Neural cell (in vitro differentiated cells): ENCODE measurements at regions not wholly inside any gene's neighbourhood (a gene's known extent, or its start where the extent isn't known, plus 50 kb on each side); places are given as distances from the start of the nearest gene placed in this dataset.

ENCODE experiments used
- H2AFZ ChIP-seq: fragments of 200-600, 300-800 bp; sonication (generic), shearing (Covaris generic); 2 replicates; pipeline ENCODE4 v1.6.0; 2014; ENCODE audit warnings: low read depth, mild to moderate bottlenecking, antibody characterized with exemption, low read length, moderate library complexity
- H3F3A ChIP-seq: fragments of 200-600 bp; shearing (Covaris generic); 2 replicates; pipeline ENCODE4 v1.6.1; 2016; ENCODE audit warnings: mild to moderate bottlenecking, moderate library complexity, mixed read lengths, antibody characterized with exemption, low read length; ENCODE audit not compliant: insufficient read depth, poor library complexity, severe bottlenecking
- H3K27ac ChIP-seq: fragments of 200-600, 300-800 bp; sonication (generic), shearing (Covaris generic); 2 replicates; pipeline ENCODE4 v1.5.1; 2014; ENCODE audit warnings: mild to moderate bottlenecking, low read length, moderate library complexity
- H3K27me3 ChIP-seq: fragments of 300-800, 200-600 bp; sonication (generic), shearing (Covaris generic); 2 replicates; pipeline ENCODE4 v1.6.0; 2014; ENCODE audit warnings: mild to moderate bottlenecking, low read depth, low read length, moderate library complexity; ENCODE audit not compliant: insufficient read depth
- H3K36me3 ChIP-seq: fragments of 300-800, 200-600 bp; sonication (generic), shearing (Covaris generic); 2 replicates; pipeline ENCODE4 v1.5.1; 2014; ENCODE audit warnings: mild to moderate bottlenecking, antibody characterized with exemption, low read length, moderate library complexity; ENCODE audit not compliant: insufficient read depth
- H3K4me2 ChIP-seq: fragments of 300-800, 200-600 bp; sonication (generic), shearing (Covaris generic); 2 replicates; pipeline ENCODE4 v1.6.0; 2014; ENCODE audit warnings: mild to moderate bottlenecking, low read length
- H3K4me3 ChIP-seq: fragments of 300-800, 200-600 bp; sonication (generic), shearing (Covaris generic); 2 replicates; pipeline ENCODE4 v1.5.1; 2014; ENCODE audit warnings: mild to moderate bottlenecking, low read length, moderate library complexity
- H3K79me2 ChIP-seq: fragments of 200-600 bp; shearing (Covaris generic); replicated peaks from 2 replicates; pipeline ENCODE4 v1.6.0; 2014; ENCODE audit warnings: mild to moderate bottlenecking, low read length, moderate library complexity; ENCODE audit not compliant: insufficient read depth
- H3K9ac ChIP-seq: fragments of 300-800, 200-600 bp; sonication (generic), shearing (Covaris generic); 2 replicates; pipeline ENCODE4 v1.6.1; 2016; ENCODE audit warnings: mild to moderate bottlenecking, low read length, mixed read lengths
- H3K9me2 ChIP-seq: fragments of 200-600 bp; shearing (Covaris generic); 2 replicates; pipeline ENCODE4 v1.6.1; 2016; ENCODE audit warnings: mild to moderate bottlenecking, low read length, mixed read lengths; ENCODE audit not compliant: insufficient read depth
- H3K9me3 ChIP-seq: fragments of 200-600, 300-800 bp; sonication (generic), shearing (Covaris generic); 2 replicates; pipeline ENCODE4 v1.6.1; 2016; ENCODE audit warnings: mild to moderate bottlenecking, mixed run types, low read length, moderate library complexity, mixed read lengths
- H4K20me1 ChIP-seq: fragments of 200-600 bp; shearing (Covaris generic); 2 replicates; pipeline ENCODE4 v1.6.1; 2016; ENCODE audit warnings: mild to moderate bottlenecking, mixed run types; ENCODE audit not compliant: insufficient read depth
- EP300 ChIP-seq: fragments of 450-650 bp; conservative IDR thresholded peaks from 2 replicates; pipeline ENCODE4 v1.6.1; 2014; ENCODE audit warnings: antibody characterized with exemption, mild to moderate bottlenecking, moderate library complexity; ENCODE audit not compliant: poor library complexity, severe bottlenecking
- EZH2 ChIP-seq: fragments of 200-600, 300-800 bp; shearing (Covaris generic), sonication (generic); IDR thresholded peaks from 2 replicates; pipeline ENCODE4 v1.6.1; 2014; ENCODE audit warnings: antibody characterized with exemption, low read length, borderline replicate concordance, mild to moderate bottlenecking; ENCODE audit not compliant: insufficient read depth, poor library complexity, severe bottlenecking
- MXI1 ChIP-seq: fragments of 450-650 bp; conservative IDR thresholded peaks from 2 replicates; pipeline ENCODE4 v1.6.1; 2014; ENCODE audit warnings: antibody characterized with exemption, mild to moderate bottlenecking; ENCODE audit not compliant: poor library complexity, severe bottlenecking
- POLR2AphosphoS5 ChIP-seq: IDR thresholded peaks from 2 replicates; pipeline ENCODE4 v1.6.1; 2012
- RAD21 ChIP-seq: fragments of 450-650 bp; conservative IDR thresholded peaks from 2 replicates; pipeline ENCODE4 v1.6.1; 2014; ENCODE audit warnings: antibody characterized with exemption, mild to moderate bottlenecking, moderate library complexity
- SMC3 ChIP-seq: fragments of 450-650 bp; conservative IDR thresholded peaks from 2 replicates; pipeline ENCODE4 v1.6.1; 2014; ENCODE audit warnings: antibody characterized with exemption, mild to moderate bottlenecking, moderate library complexity; ENCODE audit not compliant: poor library complexity
- TAF1 ChIP-seq: IDR thresholded peaks from 2 replicates; pipeline ENCODE4 v1.6.1; 2012; ENCODE audit warnings: low read depth
- TF ChIP-seq, protein P1 (sequence below): fragments of 450-650 bp; IDR thresholded peaks from 2 replicates; pipeline ENCODE4 v1.5.1; 2014; ENCODE audit warnings: antibody characterized with exemption, mild to moderate bottlenecking, moderate library complexity; ENCODE audit not compliant: poor library complexity, severe bottlenecking
- TF ChIP-seq, protein P2 (sequence below): IDR thresholded peaks from 2 replicates; pipeline ENCODE4 v1.6.1; 2012; ENCODE audit warnings: borderline replicate concordance

DNA sequence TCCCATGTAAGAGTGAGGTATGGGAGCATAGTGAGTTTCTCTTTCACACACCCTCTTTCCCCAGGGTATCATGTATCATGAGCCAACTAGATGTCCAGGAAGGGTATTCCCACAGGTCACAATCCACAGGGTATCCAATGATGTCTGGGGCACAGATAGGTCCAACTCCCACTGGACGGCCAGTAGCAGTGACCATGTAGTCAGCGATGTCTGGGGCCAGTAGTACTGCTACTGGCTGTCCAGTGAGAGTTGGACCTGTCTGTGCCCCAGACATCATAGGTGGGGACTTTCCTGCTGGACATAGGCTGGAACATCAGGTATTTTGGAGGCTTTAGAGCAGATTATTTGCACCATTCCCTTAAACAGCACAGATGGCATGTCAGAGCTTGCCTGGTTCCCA, 352.6 kb upstream of the SGCD start:
- H3K79me2 ChIP-seq: no peaks in the 10 kb centered on the region
- H3K9me3 ChIP-seq: no peaks in the 10 kb centered on the region
- no peak overlapping the region for H3K4me2 ChIP-seq
- no peaks in the 10 kb centered on the region for H3K9me2 ChIP-seq
- no peak overlapping the region for H3K4me3 ChIP-seq
- TF ChIP-seq RAD21 (no peak), SMC3 (no peak), POLR2AphosphoS5 (no peak), MXI1 (no peak)
- H2AFZ ChIP-seq: no peak overlapping the region
- H3K27me3 ChIP-seq: no peaks in the 10 kb centered on the region
- no peaks in the 10 kb centered on the region for H3K36me3 ChIP-seq
- no peaks in the 10 kb centered on the region for H3F3A ChIP-seq
- H4K20me1 ChIP-seq: no peaks in the 10 kb centered on the region
- H3K9ac ChIP-seq: no peak overlapping the region
- no peak overlapping the region for H3K27ac ChIP-seq

DNA sequence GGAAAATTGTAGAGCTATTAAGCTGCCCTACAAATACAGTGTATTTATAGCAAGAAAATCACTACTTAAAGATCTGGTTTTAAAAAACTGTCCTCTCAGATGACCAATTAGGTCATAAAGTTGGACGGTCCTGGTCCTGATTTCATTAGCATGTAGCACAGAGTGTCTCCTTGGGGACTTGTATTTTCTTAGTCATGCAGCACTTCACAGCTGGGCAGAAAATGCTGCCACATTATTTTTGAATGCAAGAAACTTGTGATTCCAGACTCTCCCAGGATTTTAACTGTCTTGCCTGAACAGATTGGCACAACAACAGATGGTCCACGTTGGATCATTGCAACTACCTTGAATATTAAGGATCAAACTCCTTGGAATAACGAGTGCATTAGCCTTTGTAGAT, 348.1 kb upstream of the SGCD start:
- no peak overlapping the region for H3K27ac ChIP-seq
- H3K27me3 ChIP-seq: no peaks in the 10 kb centered on the region
- no peak overlapping the region for H3K4me3 ChIP-seq
- H3K9me3 ChIP-seq: no peaks in the 10 kb centered on the region
- H2AFZ ChIP-seq: no peak overlapping the region
- H4K20me1 ChIP-seq: no peaks in the 10 kb centered on the region
- H3K79me2 ChIP-seq: no peaks in the 10 kb centered on the region
- H3K9me2 ChIP-seq: no peaks in the 10 kb centered on the region
- TF ChIP-seq POLR2AphosphoS5 (no peak), SMC3 (no peak), RAD21 (no peak), EP300 (no peak), MXI1 (no peak), TAF1 (no peak), EZH2 (no peak)
- TF ChIP-seq, protein P1, sequence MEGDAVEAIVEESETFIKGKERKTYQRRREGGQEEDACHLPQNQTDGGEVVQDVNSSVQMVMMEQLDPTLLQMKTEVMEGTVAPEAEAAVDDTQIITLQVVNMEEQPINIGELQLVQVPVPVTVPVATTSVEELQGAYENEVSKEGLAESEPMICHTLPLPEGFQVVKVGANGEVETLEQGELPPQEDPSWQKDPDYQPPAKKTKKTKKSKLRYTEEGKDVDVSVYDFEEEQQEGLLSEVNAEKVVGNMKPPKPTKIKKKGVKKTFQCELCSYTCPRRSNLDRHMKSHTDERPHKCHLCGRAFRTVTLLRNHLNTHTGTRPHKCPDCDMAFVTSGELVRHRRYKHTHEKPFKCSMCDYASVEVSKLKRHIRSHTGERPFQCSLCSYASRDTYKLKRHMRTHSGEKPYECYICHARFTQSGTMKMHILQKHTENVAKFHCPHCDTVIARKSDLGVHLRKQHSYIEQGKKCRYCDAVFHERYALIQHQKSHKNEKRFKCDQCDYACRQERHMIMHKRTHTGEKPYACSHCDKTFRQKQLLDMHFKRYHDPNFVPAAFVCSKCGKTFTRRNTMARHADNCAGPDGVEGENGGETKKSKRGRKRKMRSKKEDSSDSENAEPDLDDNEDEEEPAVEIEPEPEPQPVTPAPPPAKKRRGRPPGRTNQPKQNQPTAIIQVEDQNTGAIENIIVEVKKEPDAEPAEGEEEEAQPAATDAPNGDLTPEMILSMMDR: no peak
- TF ChIP-seq, protein P2, sequence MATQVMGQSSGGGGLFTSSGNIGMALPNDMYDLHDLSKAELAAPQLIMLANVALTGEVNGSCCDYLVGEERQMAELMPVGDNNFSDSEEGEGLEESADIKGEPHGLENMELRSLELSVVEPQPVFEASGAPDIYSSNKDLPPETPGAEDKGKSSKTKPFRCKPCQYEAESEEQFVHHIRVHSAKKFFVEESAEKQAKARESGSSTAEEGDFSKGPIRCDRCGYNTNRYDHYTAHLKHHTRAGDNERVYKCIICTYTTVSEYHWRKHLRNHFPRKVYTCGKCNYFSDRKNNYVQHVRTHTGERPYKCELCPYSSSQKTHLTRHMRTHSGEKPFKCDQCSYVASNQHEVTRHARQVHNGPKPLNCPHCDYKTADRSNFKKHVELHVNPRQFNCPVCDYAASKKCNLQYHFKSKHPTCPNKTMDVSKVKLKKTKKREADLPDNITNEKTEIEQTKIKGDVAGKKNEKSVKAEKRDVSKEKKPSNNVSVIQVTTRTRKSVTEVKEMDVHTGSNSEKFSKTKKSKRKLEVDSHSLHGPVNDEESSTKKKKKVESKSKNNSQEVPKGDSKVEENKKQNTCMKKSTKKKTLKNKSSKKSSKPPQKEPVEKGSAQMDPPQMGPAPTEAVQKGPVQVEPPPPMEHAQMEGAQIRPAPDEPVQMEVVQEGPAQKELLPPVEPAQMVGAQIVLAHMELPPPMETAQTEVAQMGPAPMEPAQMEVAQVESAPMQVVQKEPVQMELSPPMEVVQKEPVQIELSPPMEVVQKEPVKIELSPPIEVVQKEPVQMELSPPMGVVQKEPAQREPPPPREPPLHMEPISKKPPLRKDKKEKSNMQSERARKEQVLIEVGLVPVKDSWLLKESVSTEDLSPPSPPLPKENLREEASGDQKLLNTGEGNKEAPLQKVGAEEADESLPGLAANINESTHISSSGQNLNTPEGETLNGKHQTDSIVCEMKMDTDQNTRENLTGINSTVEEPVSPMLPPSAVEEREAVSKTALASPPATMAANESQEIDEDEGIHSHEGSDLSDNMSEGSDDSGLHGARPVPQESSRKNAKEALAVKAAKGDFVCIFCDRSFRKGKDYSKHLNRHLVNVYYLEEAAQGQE: no peak
- H3K36me3 ChIP-seq: no peaks in the 10 kb centered on the region
- no peaks in the 10 kb centered on the region for H3F3A ChIP-seq
- H3K9ac ChIP-seq: no peak overlapping the region
- H3K4me2 ChIP-seq: no peak overlapping the region

DNA sequence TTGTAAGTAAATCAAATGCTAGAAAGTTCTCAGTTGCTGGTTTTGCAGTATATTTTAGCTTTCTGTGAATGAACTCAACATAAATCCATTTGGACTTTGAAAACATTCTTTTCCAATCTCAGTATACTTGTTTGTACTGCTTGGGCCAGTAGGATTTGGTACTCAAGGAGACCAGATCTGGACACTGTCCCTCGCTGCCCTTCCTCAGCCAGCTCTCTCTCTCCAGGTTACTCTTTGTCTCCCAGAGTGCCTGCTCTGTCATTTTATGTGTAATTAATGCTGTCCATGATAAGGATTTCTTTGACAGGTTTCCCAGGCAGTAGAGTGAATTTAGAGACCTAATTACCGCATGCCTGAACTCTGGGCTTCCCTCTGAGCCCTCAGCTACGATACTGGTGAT, 344.6 kb upstream of the SGCD start:
- no peaks in the 10 kb centered on the region for H3K27me3 ChIP-seq
- H3K27ac ChIP-seq: no peak overlapping the region
- H3K4me3 ChIP-seq: no peak overlapping the region

More for the DNA sequence above, 344.6 kb upstream of the SGCD start:
- Histone ChIP-seq H2AFZ (no peak overlapping the region), H3K9me2 (no peaks in the 10 kb centered on the region), H3K9ac (no peak overlapping the region), H4K20me1 (no peaks in the 10 kb centered on the region), H3K9me3 (no peaks in the 10 kb centered on the region), H3K36me3 (no peaks in the 10 kb centered on the region), H3K79me2 (no peaks in the 10 kb centered on the region), H3K4me2 (no peak overlapping the region), H3F3A (no peaks in the 10 kb centered on the region)
- no peak for TF ChIP-seq SMC3
- no peak for TF ChIP-seq RAD21
